Right cardiac atrium (tissue), 5 donors: ENCODE measurements at regions not wholly inside any gene's neighbourhood (a gene's known extent, or its start where the extent isn't known, plus 50 kb on each side); places are given as distances from the start of the nearest gene placed in this dataset.
"Not testable (repeated sequence)": the region's sequence is repeated elsewhere in the genome, so short reads cannot be mapped to it uniquely, and the experiment has no call there.

ENCODE experiments used
- ATAC-seq, 2 donors: fragments of 200-7000 bp; cut with Tn5 transposase; one replicate each; pipeline versions ENCODE4 v1.8.0 to v1.9.1; 2020; ENCODE audit warnings: moderate library complexity in 2 of 2, mild to moderate bottlenecking in 1 of 2
- DNase-seq, 3 donors: peaks; one replicate each; pipeline ENCODE4 v3.0.0-alpha.2; 2020
- H3K27ac ChIP-seq: one replicate; pipeline ENCODE4 v1.5.1; 2013; ENCODE audit warnings: mild to moderate bottlenecking, low read length, control low read depth, moderate library complexity
- H3K27me3 ChIP-seq: one replicate; pipeline ENCODE4 v1.6.1; 2013; ENCODE audit not compliant: control insufficient read depth, insufficient read depth
- H3K4me1 ChIP-seq: one replicate; pipeline ENCODE4 v1.6.1; 2013; ENCODE audit warnings: low read length; ENCODE audit not compliant: control insufficient read depth, insufficient read depth
- H3K4me3 ChIP-seq: one replicate; pipeline ENCODE4 v1.5.1; 2013; ENCODE audit warnings: low read length, control low read depth
- H3K9me3 ChIP-seq: one replicate; pipeline ENCODE4 v1.6.1; 2013; ENCODE audit warnings: low read length; ENCODE audit not compliant: control insufficient read depth
- WGBS: extraction: QIAGEN DNeasy Blood & Tissue Kit; methylation state at CpG from one replicate; pipeline ENCODE4 v1.1.7; 2013; 5-methylcytosine and 5-hydroxymethylcytosine counted together
- intact Hi-C, 4 donors: fragments of 100-400 bp; cut with DNase I; formaldehyde crosslinking; loops; one replicate each; pipeline versions ENCODE4 v1.11.0 to v1.14.0; 2022 to 2023
- donor health status: healthy with polysubstance abuse.
- donor health status: DM: no; HTN: yes; CAD: no.
- donor health status: DM: no; HTN: no; CAD: no.
- donor health status: DM: no; HTN: yes; CAD: no; lungs with severe emphysema.
- donor health status: DM: yes; HTN: yes; CAD: no.

DNA sequence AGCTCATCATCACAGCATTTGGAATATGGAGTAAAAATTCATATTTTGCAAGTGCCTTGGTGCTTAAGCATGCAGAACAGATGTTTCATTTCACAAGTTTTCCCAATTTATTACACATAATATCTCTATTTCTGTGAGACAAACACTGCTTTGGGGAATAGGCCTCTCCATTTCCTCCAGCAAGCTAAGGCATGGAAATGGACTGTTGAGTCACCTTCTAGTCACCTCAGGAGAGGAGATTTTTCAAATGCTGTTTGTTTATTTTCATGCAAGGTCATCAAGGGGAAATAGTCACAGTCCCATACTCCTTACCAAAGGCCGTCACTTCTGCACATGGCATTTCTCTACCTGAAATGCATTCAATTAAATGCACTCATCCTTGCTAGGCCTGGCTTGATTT lies 57.4 kb upstream of the NUTM2D start:
- DNase-seq, ATAC-seq, H3K27me3 ChIP-seq, H3K4me3 ChIP-seq, H3K27ac ChIP-seq, H3K9me3 ChIP-seq, H3K4me1 ChIP-seq, intact Hi-C loops: not testable (repeated sequence)
- no CpG with 5 or more reads among the region's 1 CpG for WGBS

DNA sequence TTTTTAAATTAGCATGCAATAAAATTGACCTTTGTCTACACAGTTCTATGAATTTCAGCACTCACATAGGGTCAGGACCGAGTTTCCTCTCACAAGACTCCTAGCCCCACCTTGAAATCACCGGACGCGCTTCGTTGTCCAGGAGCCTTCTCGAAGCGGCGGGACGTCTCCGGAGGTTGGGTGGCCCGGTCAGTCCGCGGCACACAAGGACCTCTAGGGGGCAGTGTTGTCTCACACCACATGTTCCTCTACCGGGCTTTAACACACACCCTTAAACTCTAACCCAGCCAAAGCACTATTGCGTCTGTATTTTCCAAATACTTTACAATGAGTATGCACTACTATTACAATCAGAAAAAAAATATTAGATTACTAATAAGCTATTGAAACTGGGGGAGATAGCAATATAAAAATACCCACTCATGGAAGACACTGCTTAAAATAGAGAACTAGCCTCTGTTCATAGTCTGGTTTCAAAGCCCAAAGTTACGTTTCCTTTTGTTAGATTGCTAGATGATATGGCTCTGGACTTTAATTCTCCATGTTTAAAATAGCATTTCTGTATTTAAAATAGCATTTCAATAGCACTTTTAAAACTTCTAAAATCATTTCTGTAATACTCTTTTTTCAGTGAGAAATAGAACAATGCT lies 56.0 kb upstream of the NUTM2D start:
- DNase-seq (peak; percentile 40 to 80 (median 79)), ATAC-seq (peak; percentile 98)
- H3K9me3 ChIP-seq, intact Hi-C loops, H3K27ac ChIP-seq, H3K4me1 ChIP-seq, H3K4me3 ChIP-seq, H3K27me3 ChIP-seq: not testable (repeated sequence)
- WGBS = 6% methylated on average over 13 of the region's 16 CpGs

DNA sequence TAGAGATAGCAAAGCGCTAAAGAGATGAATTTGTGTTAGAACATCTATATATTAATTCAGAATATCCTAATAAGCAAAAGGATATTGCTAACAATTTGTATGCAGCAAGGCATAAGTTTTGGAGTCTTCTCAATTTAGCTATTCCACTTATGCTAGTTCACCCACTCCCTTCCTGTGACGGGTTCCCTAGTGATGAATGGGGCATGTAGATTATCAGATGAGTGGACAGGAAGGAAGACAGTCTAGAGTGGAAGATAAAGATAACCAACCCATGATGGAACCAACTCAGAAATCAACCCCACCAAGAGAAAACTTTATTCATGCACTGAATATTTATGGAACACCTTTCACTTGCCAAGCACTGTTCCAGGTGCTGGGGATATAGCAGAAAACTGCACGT lies 55.4 kb upstream of the NUTM2D start:
- H3K27ac ChIP-seq, H3K4me3 ChIP-seq, DNase-seq, intact Hi-C loops, H3K27me3 ChIP-seq, H3K4me1 ChIP-seq, H3K9me3 ChIP-seq: not testable (repeated sequence)
- peak in 1 of 2 donors; percentile 57 for ATAC-seq
- 79% methylated on average over 1 of the region's 3 CpGs for WGBS

DNA sequence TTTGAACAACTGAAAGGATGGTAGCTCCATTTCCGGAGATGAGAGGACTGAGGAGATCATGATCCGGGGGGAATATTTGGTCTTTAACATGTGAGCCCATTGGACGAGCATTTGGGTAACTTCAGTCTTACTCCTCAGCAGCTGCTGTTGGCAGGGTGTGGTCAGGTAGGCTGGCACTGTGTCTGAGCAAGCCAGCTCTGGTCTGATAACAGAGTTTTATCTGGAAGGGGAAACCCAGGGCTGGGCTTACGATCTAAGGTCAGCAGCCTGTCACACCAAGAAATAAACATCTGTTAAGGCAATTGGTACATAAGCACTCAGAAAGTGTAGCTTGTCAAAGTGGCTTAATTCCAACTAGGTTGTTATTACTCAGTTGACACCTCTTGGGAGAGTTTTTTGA lies 53.8 kb upstream of the NUTM2D start:
- H3K27ac ChIP-seq, H3K9me3 ChIP-seq, H3K27me3 ChIP-seq, H3K4me3 ChIP-seq, H3K4me1 ChIP-seq, DNase-seq, ATAC-seq, intact Hi-C loops: not testable (repeated sequence)
- WGBS = 24% methylated on average over 1 of the region's 4 CpGs

DNA sequence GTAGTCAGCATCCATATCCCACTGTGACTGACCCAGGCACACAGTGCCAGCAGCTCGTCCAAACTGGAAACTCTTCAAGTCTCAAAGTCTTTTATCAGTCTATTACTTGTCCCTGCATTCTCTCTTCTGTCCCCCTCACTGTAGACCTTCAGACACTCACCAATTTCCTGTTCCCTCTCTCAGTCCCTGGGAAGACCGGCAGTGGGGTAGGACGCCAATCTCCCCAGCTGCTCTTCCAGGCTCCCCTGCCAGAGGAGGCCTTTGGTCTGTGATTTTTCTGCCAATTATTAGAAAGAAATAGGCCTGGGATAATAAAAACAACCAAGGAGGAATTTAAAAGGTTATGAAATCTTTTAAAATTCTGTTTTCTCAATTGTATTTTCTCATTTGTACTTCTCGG lies 50.9 kb upstream of the NUTM2D start:
- H3K4me3 ChIP-seq, H3K4me1 ChIP-seq, intact Hi-C loops, H3K27me3 ChIP-seq, H3K9me3 ChIP-seq, H3K27ac ChIP-seq: not testable (repeated sequence)
- 56% methylated on average over 2 of the region's 4 CpGs for WGBS
- ATAC-seq (peak; percentile 26 to 43), DNase-seq (peak in 2 of 3 donors; percentile 24 to 35)
